GM12892 (cell line): ENCODE measurements at regions not wholly inside any gene's neighbourhood (a gene's known extent, or its start where the extent isn't known, plus 50 kb on each side); places are given as distances from the start of the nearest gene placed in this dataset.

ENCODE experiments used
- POLR2A ChIP-seq: IDR thresholded peaks from 2 replicates; pipeline ENCODE4 v1.6.1; 2011; ENCODE audit warnings: low read depth, low read length, control low read depth
- POLR2AphosphoS5 ChIP-seq: IDR thresholded peaks from 2 replicates; pipeline ENCODE4 v1.6.1; 2011; ENCODE audit warnings: low read depth, low read length, control low read depth
- TAF1 ChIP-seq: IDR thresholded peaks from 2 replicates; pipeline ENCODE4 v1.6.1; 2011; ENCODE audit warnings: low read depth, mild to moderate bottlenecking, control low read depth, low read length, borderline replicate concordance

DNA sequence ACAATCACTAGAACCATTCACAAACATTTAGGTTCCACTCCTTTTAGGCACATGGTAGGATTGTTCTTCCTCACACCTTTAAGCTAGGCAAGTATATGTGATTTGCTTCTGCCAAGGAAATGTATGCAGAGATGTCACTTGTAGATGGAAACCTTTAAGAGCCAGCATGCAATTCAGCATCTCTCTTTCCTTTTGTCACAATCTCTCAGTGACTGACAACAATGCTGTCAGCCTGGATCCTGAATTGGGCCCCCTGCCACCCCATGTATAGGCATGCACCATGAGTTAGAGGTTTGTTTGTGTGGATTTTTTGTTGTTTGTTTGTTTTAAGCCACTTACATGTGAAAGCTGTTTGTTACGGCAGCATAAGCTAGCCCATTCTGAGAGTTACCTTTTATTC is 169.6 kb upstream of the PDE1C start:
- TF ChIP-seq POLR2A (no peak), TAF1 (no peak), POLR2AphosphoS5 (no peak)
